ENCODE measurements at regions not wholly inside any gene's neighbourhood (a gene's known extent, or its start where the extent isn't known, plus 50 kb on each side); places are given as distances from the start of the nearest gene placed in this dataset.
"Not testable (repeated sequence)": the region's sequence is repeated elsewhere in the genome, so short reads cannot be mapped to it uniquely, and the experiment has no call there.

GRCh38 chr4:79141530-79141929 is 184.3 kb downstream of the NAA11 start:
- in situ Hi-C loops (cut with HindIII; ENCODE audit: low pct_unique_long_range_greater_than_20kb, low sequenced_read_pairs): no loop called here
- DNase-seq (ENCODE audit: low read depth): no peak

GRCh38 chr4:79134767-79135166 is 191.1 kb downstream of the NAA11 start:
- in situ Hi-C loops (cut with HindIII; ENCODE audit: low pct_unique_long_range_greater_than_20kb, low sequenced_read_pairs): no loop called here
- no peak for DNase-seq (ENCODE audit: low read depth)

GRCh38 chr4:79132826-79133225 is 193.0 kb downstream of the NAA11 start:
- in situ Hi-C loops (cut with HindIII; ENCODE audit: low pct_unique_long_range_greater_than_20kb, low sequenced_read_pairs): no loop called here
- DNase-seq (ENCODE audit: low read depth): no peak

- DNase-seq (ENCODE audit: low read depth): no peak
Measured at GRCh38 chr4:79121875-79122358, 182.7 kb upstream of the PAQR3 start.

GRCh38 chr4:79121223-79121622 is 182.0 kb upstream of the PAQR3 start:
- in situ Hi-C loops (cut with HindIII; ENCODE audit: low pct_unique_long_range_greater_than_20kb, low sequenced_read_pairs): no loop called here
- no peak for DNase-seq (ENCODE audit: low read depth)

More at GRCh38 chr4:79121875-79122358, 182.7 kb upstream of the PAQR3 start:
- in situ Hi-C loops (cut with HindIII; ENCODE audit: low pct_unique_long_range_greater_than_20kb, low sequenced_read_pairs): no loop called here

GRCh38 chr4:79117051-79117450 is 177.8 kb upstream of the PAQR3 start:
- DNase-seq (ENCODE audit: low read depth); in situ Hi-C loops (cut with HindIII; ENCODE audit: low pct_unique_long_range_greater_than_20kb, low sequenced_read_pairs): not testable (repeated sequence)

- in situ Hi-C loops (cut with HindIII; ENCODE audit: low pct_unique_long_range_greater_than_20kb, low sequenced_read_pairs): no loop called here
- DNase-seq (ENCODE audit: low read depth): no peak
Measured at GRCh38 chr4:79107014-79107413, 167.8 kb upstream of the PAQR3 start.

- DNase-seq (ENCODE audit: low read depth): peak; percentile 51
- in situ Hi-C loops (cut with HindIII; ENCODE audit: low pct_unique_long_range_greater_than_20kb, low sequenced_read_pairs): no loop called here
Measured at GRCh38 chr4:79088946-79089691, 149.9 kb upstream of the PAQR3 start.

GRCh38 chr4:79087071-79087470 is 147.8 kb upstream of the PAQR3 start:
- DNase-seq (ENCODE audit: low read depth): no peak
- in situ Hi-C loops (cut with HindIII; ENCODE audit: low pct_unique_long_range_greater_than_20kb, low sequenced_read_pairs): no loop called here

- in situ Hi-C loops (cut with HindIII; ENCODE audit: low pct_unique_long_range_greater_than_20kb, low sequenced_read_pairs): no loop called here
- no peak for DNase-seq (ENCODE audit: low read depth)
Measured at GRCh38 chr4:79083406-79084010, 144.3 kb upstream of the PAQR3 start.

- no peak for DNase-seq (ENCODE audit: low read depth)
- in situ Hi-C loops (cut with HindIII; ENCODE audit: low pct_unique_long_range_greater_than_20kb, low sequenced_read_pairs): no loop called here
Measured at GRCh38 chr4:79082997-79083396, 143.8 kb upstream of the PAQR3 start.

- in situ Hi-C loops (cut with HindIII; ENCODE audit: low pct_unique_long_range_greater_than_20kb, low sequenced_read_pairs): no loop called here
- DNase-seq (ENCODE audit: low read depth): no peak
Measured at GRCh38 chr4:79081973-79082372, 142.7 kb upstream of the PAQR3 start.

- DNase-seq (ENCODE audit: low read depth): no peak
- in situ Hi-C loops (cut with HindIII; ENCODE audit: low pct_unique_long_range_greater_than_20kb, low sequenced_read_pairs): no loop called here
Measured at GRCh38 chr4:79078339-79078738, 139.1 kb upstream of the PAQR3 start.

GRCh38 chr4:79074040-79074439 is 134.8 kb upstream of the PAQR3 start:
- DNase-seq (ENCODE audit: low read depth): no peak
- in situ Hi-C loops (cut with HindIII; ENCODE audit: low pct_unique_long_range_greater_than_20kb, low sequenced_read_pairs): no loop called here

- DNase-seq (ENCODE audit: low read depth): no peak
- in situ Hi-C loops (cut with HindIII; ENCODE audit: low pct_unique_long_range_greater_than_20kb, low sequenced_read_pairs): no loop called here
Measured at GRCh38 chr4:79073471-79073870, 134.2 kb upstream of the PAQR3 start.

GRCh38 chr4:79065262-79065661 is 126.0 kb upstream of the PAQR3 start:
- in situ Hi-C loops (cut with HindIII; ENCODE audit: low pct_unique_long_range_greater_than_20kb, low sequenced_read_pairs): no loop called here
- DNase-seq (ENCODE audit: low read depth): no peak

GRCh38 chr4:79064806-79065205 is 125.6 kb upstream of the PAQR3 start:
- in situ Hi-C loops (cut with HindIII; ENCODE audit: low pct_unique_long_range_greater_than_20kb, low sequenced_read_pairs): no loop called here
- DNase-seq (ENCODE audit: low read depth): no peak

GRCh38 chr4:79059631-79060399 is 120.6 kb upstream of the PAQR3 start:
- in situ Hi-C loops (cut with HindIII; ENCODE audit: low pct_unique_long_range_greater_than_20kb, low sequenced_read_pairs): no loop called here

GRCh38 chr4:79057772-79058171 is 118.5 kb upstream of the PAQR3 start:
- in situ Hi-C loops (cut with HindIII; ENCODE audit: low pct_unique_long_range_greater_than_20kb, low sequenced_read_pairs): no loop called here
- no peak for DNase-seq (ENCODE audit: low read depth)

More at GRCh38 chr4:79059631-79060399, 120.6 kb upstream of the PAQR3 start:
- DNase-seq (ENCODE audit: low read depth): no peak

All from Caki2 (cell line).